Astrocyte of the cerebellum (primary cell): ENCODE measurements at regions not wholly inside any gene's neighbourhood (a gene's known extent, or its start where the extent isn't known, plus 50 kb on each side); places are given as distances from the start of the nearest gene placed in this dataset.
"Not testable (repeated sequence)": the region's sequence is repeated elsewhere in the genome, so short reads cannot be mapped to it uniquely, and the experiment has no call there.

Source experiments
- DNase-seq: peaks from one replicate; pipeline ENCODE4 v3.0.0-alpha.2; 2011; ENCODE audit warnings: low read depth
- H3K4me3 ChIP-seq: 2 replicates; pipeline ENCODE4 v1.5.1; 2011; ENCODE audit warnings: mild to moderate bottlenecking, low read depth, low read length, moderate library complexity
- CTCF ChIP-seq: IDR thresholded peaks from 2 replicates; pipeline ENCODE4 v1.5.1; 2012; ENCODE audit warnings: low read length, low read depth, moderate library complexity, mild to moderate bottlenecking; ENCODE audit errors: missing control alignments
- in situ Hi-C: cut with HindIII; loops from 2 replicates; pipeline ENCODE4 v1.10.0; 2017; ENCODE audit warnings: low sequenced_read_pairs

- no peak for TF ChIP-seq CTCF
- H3K4me3 ChIP-seq: no peak overlapping the region
- in situ Hi-C loops: no loop called here
- DNase-seq: no peak
These were observed 90.3 kb upstream of the ZNF462 start for GRCh38 chr9:106772523-106773290.

- DNase-seq: no peak
- H3K4me3 ChIP-seq: no peak overlapping the region
- in situ Hi-C loops: no loop called here
- TF ChIP-seq CTCF: no peak
These were observed 89.2 kb upstream of the ZNF462 start for GRCh38 chr9:106773750-106774149.

DNA sequence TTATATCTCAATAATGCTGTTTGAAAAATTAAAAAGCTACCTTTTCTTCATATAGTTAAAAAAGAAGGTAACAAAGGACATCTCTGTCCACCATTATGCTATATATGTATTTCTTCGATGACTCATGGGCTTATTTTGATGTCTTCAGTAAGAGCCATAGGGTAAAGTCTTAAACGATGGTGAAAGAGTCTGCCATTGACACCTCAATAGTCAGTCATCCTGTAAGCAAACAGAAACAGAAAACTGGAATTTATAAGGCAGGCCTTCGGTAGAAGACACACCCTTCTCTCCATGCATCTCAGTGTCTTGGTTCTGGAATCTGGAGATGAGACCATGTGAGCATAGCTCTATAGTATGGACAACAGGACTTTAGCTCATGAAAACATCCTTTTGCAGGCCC is 87.0 kb upstream of the ZNF462 start:
- no peak for DNase-seq
- no peak for TF ChIP-seq CTCF
- in situ Hi-C loops: no loop called here
- no peak overlapping the region for H3K4me3 ChIP-seq

GRCh38 chr9:106779796-106780195 is 83.2 kb upstream of the ZNF462 start:
- H3K4me3 ChIP-seq: no peak overlapping the region
- no peak for TF ChIP-seq CTCF
- in situ Hi-C loops: no loop called here
- no peak for DNase-seq

DNA sequence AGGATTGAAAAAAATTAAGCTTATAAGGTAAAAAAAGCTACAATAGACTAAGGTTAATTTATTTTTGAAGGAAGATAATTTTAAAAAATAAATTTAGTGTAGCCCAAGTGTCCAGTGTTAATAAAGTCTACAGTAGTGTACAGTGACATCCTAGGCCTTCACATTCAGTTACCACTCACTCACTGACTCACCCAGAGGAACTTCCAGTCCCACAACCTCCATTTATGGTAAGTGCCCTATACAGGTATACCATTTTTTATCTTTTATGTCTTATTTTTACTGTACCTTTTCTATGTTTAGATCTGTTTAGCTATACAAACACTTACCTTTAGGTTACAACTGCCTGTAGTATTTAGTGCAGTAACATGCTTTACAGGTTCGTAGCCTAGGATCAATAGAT is 79.8 kb upstream of the ZNF462 start:
- in situ Hi-C loops: no loop called here
- DNase-seq: no peak
- H3K4me3 ChIP-seq: no peak overlapping the region
- no peak for TF ChIP-seq CTCF

- no peak for TF ChIP-seq CTCF
- in situ Hi-C loops: no loop called here
These were observed 78.9 kb upstream of the ZNF462 start for GRCh38 chr9:106784076-106784475.

DNA sequence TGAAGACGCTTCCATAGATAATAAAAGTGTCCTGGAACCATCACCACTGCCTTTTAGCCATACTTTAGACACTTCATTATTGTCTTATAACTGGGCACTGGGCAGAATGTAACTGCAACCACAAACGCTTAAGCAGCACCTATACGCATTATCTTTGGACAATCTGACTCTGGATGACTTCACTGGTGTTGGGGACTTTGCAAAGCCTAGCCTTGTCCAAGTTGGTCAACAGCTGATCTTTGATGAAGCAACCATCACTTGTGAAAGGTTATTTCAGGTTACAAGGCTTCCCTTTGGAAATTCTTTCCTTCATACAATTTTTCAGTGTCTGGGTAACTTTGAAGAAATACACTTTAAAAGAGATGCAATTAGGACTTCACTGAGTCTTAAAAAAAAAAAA is 77.8 kb upstream of the ZNF462 start:
- in situ Hi-C loops: no loop called here
- H3K4me3 ChIP-seq: no peak overlapping the region
- DNase-seq: no peak
- no peak for TF ChIP-seq CTCF

More at GRCh38 chr9:106784076-106784475, 78.9 kb upstream of the ZNF462 start:
- H3K4me3 ChIP-seq: no peak overlapping the region
- DNase-seq: no peak

GRCh38 chr9:106788021-106788420 is 74.9 kb upstream of the ZNF462 start:
- H3K4me3 ChIP-seq, DNase-seq, in situ Hi-C loops: not testable (repeated sequence)
